ENCODE measurements at regions not wholly inside any gene's neighbourhood (a gene's known extent, or its start where the extent isn't known, plus 50 kb on each side); places are given as distances from the start of the nearest gene placed in this dataset.

DNA sequence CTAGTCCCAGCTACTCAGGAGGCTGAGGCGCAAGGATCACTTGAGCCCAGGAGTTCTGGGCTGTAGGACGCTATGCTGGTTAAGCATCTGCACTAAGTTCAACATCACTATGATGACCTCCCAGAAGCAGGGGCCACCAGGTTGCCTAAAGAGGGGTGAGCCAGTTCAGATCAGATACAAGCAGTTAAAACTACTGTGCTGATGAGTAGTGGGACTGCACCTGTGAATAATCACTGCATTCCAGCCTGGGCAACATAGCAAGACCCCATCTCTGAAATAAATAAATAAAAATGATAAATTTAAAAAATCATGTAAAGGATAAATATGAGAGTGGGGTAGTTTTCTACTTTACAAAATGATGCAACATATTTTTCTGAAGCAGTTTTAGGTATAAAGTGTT, 106.5 kb downstream of the TMEM170B start:
- ChIA-PET RAD21 (ENCODE audit: low non-redundant PET in 1 of 2, low total read pairs in 2 of 2, uncharacterized antibody in 2 of 2, unreplicated experiment in 2 of 2) (no interaction called here), POLR2A (no interaction called here), CTCF (no interaction called here)
- no peaks in the 10 kb centered on the region for H3K9me3 ChIP-seq (ENCODE audit: control insufficient read depth in 1 of 2, insufficient read depth in 1 of 2, low read depth in 1 of 2, low read length in 2 of 2)
- no peak overlapping the region for H3K9ac ChIP-seq (ENCODE audit: low read length)
- no peak overlapping the region for H2AFZ ChIP-seq (ENCODE audit: low read depth, low read length, poor library complexity, severe bottlenecking)
- H3K27me3 ChIP-seq (ENCODE audit: insufficient read depth, low read length): no peaks in the 10 kb centered on the region
- TF ChIP-seq, protein P1, sequence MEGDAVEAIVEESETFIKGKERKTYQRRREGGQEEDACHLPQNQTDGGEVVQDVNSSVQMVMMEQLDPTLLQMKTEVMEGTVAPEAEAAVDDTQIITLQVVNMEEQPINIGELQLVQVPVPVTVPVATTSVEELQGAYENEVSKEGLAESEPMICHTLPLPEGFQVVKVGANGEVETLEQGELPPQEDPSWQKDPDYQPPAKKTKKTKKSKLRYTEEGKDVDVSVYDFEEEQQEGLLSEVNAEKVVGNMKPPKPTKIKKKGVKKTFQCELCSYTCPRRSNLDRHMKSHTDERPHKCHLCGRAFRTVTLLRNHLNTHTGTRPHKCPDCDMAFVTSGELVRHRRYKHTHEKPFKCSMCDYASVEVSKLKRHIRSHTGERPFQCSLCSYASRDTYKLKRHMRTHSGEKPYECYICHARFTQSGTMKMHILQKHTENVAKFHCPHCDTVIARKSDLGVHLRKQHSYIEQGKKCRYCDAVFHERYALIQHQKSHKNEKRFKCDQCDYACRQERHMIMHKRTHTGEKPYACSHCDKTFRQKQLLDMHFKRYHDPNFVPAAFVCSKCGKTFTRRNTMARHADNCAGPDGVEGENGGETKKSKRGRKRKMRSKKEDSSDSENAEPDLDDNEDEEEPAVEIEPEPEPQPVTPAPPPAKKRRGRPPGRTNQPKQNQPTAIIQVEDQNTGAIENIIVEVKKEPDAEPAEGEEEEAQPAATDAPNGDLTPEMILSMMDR (IDR thresholded peaks at IDR 0.05 in 2 of 3, conservative IDR thresholded peaks at IDR 0.05 in 1 of 3; ENCODE audit: borderline replicate concordance in 1 of 3, insufficient read depth in 1 of 3, low read depth in 2 of 3, low read length in 2 of 3): no peak
- TF ChIP-seq TCF7L2 (IDR thresholded peaks at IDR 0.05; ENCODE audit: borderline replicate concordance, extremely low read depth, insufficient read depth, insufficient read length) (no peak), ELF1 (IDR thresholded peaks at IDR 0.05; ENCODE audit: borderline replicate concordance, low read depth) (no peak), SRF (IDR thresholded peaks at IDR 0.05; ENCODE audit: low read depth) (no peak), POLR2A (IDR thresholded peaks at IDR 0.05; ENCODE audit: borderline replicate concordance, extremely low read depth, insufficient read depth, insufficient read length) (no peak), POLR2AphosphoS5 (IDR thresholded peaks at IDR 0.05; ENCODE audit: low read depth, low read length) (no peak), RAD21 (IDR thresholded peaks at IDR 0.05; ENCODE audit: low read depth) (no peak), JUND (IDR thresholded peaks at IDR 0.05) (no peak)
- TF ChIP-seq, protein P2, sequence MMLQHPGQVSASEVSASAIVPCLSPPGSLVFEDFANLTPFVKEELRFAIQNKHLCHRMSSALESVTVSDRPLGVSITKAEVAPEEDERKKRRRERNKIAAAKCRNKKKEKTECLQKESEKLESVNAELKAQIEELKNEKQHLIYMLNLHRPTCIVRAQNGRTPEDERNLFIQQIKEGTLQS (IDR thresholded peaks at IDR 0.05): no peak
- H3K79me2 ChIP-seq (ENCODE audit: insufficient read depth, low read length): no peaks in the 10 kb centered on the region
- no peak for ATAC-seq
- H3K4me1 ChIP-seq (ENCODE audit: control insufficient read depth in 1 of 2, insufficient read depth in 2 of 2, low read length in 2 of 2): no peaks in the 10 kb centered on the region
- no TSS peak for BruUV-seq (replicated peaks)
- no peak for DNase-seq (ENCODE audit: low read depth, low spot score)
- H3K27ac ChIP-seq (ENCODE audit: low read depth, low read length): no peak overlapping the region
- no peak overlapping the region for H3K4me3 ChIP-seq (replicated peaks in 1 of 2; ENCODE audit: low read depth in 1 of 2, low read length in 2 of 2)
- no peaks in the 10 kb centered on the region for H3K9me2 ChIP-seq (ENCODE audit: insufficient read depth)
- no peaks in the 10 kb centered on the region for H3K36me3 ChIP-seq (ENCODE audit: control insufficient read depth in 1 of 2, insufficient read depth in 2 of 2, low read length in 2 of 2)
- intact Hi-C loops (cut with micrococcal nuclease): no loop called here
- no peak overlapping the region for H3K4me2 ChIP-seq (ENCODE audit: low read length)
- no peaks in the 10 kb centered on the region for H4K20me1 ChIP-seq (ENCODE audit: insufficient read depth)

DNA sequence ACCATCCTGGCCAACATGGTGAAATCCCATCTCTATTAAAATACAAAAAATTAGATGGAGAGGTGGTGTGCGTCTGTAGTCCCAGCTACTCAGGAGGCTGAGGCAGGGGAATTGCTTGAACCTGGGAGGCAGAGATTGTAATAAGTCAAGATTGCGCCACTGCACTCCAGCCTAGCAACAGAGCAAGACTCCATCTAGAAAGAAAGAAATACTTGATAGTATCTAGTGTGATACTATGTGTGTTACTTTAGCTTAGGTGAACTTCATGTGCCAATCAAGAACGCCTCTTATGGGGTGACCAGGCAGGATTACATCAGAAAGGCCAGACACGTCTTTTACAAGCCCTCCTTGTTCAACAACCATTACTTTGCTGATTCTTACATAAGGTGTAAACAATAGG, 107.1 kb downstream of the TMEM170B start:
- BruUV-seq (replicated peaks): no TSS peak
- ChIA-PET CTCF (no interaction called here), POLR2A (no interaction called here), RAD21 (ENCODE audit: low non-redundant PET in 1 of 2, low total read pairs in 2 of 2, uncharacterized antibody in 2 of 2, unreplicated experiment in 2 of 2) (no interaction called here)
- Histone ChIP-seq H3K27ac (ENCODE audit: low read depth, low read length) (no peak overlapping the region), H3K36me3 (ENCODE audit: control insufficient read depth in 1 of 2, insufficient read depth in 2 of 2, low read length in 2 of 2) (no peaks in the 10 kb centered on the region), H4K20me1 (ENCODE audit: insufficient read depth) (no peaks in the 10 kb centered on the region), H3K4me3 (replicated peaks in 1 of 2; ENCODE audit: low read depth in 1 of 2, low read length in 2 of 2) (no peak overlapping the region), H3K4me2 (ENCODE audit: low read length) (no peak overlapping the region), H2AFZ (ENCODE audit: low read depth, low read length, poor library complexity, severe bottlenecking) (no peak overlapping the region), H3K9me2 (ENCODE audit: insufficient read depth) (no peaks in the 10 kb centered on the region), H3K9ac (ENCODE audit: low read length) (no peak overlapping the region), H3K9me3 (ENCODE audit: control insufficient read depth in 1 of 2, insufficient read depth in 1 of 2, low read depth in 1 of 2, low read length in 2 of 2) (no peaks in the 10 kb centered on the region), H3K27me3 (ENCODE audit: insufficient read depth, low read length) (no peaks in the 10 kb centered on the region), H3K79me2 (ENCODE audit: insufficient read depth, low read length) (no peaks in the 10 kb centered on the region), H3K4me1 (ENCODE audit: control insufficient read depth in 1 of 2, insufficient read depth in 2 of 2, low read length in 2 of 2) (no peaks in the 10 kb centered on the region)
- no peak for DNase-seq (ENCODE audit: low read depth, low spot score)
- intact Hi-C loops (cut with micrococcal nuclease): no loop called here
- no peak for ATAC-seq
- TF ChIP-seq FOSL1 (IDR thresholded peaks at IDR 0.05; ENCODE audit: low read depth) (no peak), EGR1 (IDR thresholded peaks at IDR 0.05; ENCODE audit: low read depth) (no peak), POLR2AphosphoS5 (IDR thresholded peaks at IDR 0.05; ENCODE audit: low read depth, low read length) (no peak), POLR2A (IDR thresholded peaks at IDR 0.05; ENCODE audit: borderline replicate concordance, extremely low read depth, insufficient read depth, insufficient read length) (no peak), SRF (IDR thresholded peaks at IDR 0.05; ENCODE audit: low read depth) (no peak), TCF7L2 (IDR thresholded peaks at IDR 0.05; ENCODE audit: borderline replicate concordance, extremely low read depth, insufficient read depth, insufficient read length) (no peak), ELF1 (IDR thresholded peaks at IDR 0.05; ENCODE audit: borderline replicate concordance, low read depth) (no peak), RAD21 (IDR thresholded peaks at IDR 0.05; ENCODE audit: low read depth) (no peak), ZFX (IDR thresholded peaks at IDR 0.05) (no peak), SIN3A (IDR thresholded peaks at IDR 0.05; ENCODE audit: low read depth) (no peak), CEBPB (IDR thresholded peaks at IDR 0.05; ENCODE audit: low read depth) (no peak)
- TF ChIP-seq, protein P3, sequence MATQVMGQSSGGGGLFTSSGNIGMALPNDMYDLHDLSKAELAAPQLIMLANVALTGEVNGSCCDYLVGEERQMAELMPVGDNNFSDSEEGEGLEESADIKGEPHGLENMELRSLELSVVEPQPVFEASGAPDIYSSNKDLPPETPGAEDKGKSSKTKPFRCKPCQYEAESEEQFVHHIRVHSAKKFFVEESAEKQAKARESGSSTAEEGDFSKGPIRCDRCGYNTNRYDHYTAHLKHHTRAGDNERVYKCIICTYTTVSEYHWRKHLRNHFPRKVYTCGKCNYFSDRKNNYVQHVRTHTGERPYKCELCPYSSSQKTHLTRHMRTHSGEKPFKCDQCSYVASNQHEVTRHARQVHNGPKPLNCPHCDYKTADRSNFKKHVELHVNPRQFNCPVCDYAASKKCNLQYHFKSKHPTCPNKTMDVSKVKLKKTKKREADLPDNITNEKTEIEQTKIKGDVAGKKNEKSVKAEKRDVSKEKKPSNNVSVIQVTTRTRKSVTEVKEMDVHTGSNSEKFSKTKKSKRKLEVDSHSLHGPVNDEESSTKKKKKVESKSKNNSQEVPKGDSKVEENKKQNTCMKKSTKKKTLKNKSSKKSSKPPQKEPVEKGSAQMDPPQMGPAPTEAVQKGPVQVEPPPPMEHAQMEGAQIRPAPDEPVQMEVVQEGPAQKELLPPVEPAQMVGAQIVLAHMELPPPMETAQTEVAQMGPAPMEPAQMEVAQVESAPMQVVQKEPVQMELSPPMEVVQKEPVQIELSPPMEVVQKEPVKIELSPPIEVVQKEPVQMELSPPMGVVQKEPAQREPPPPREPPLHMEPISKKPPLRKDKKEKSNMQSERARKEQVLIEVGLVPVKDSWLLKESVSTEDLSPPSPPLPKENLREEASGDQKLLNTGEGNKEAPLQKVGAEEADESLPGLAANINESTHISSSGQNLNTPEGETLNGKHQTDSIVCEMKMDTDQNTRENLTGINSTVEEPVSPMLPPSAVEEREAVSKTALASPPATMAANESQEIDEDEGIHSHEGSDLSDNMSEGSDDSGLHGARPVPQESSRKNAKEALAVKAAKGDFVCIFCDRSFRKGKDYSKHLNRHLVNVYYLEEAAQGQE (IDR thresholded peaks at IDR 0.05; ENCODE audit: low read depth): no peak
- TF ChIP-seq, protein P2 (IDR thresholded peaks at IDR 0.05): no peak
